Epithelial cell of proximal tubule (primary cell): ENCODE measurements at regions not wholly inside any gene's neighbourhood (a gene's known extent, or its start where the extent isn't known, plus 50 kb on each side); places are given as distances from the start of the nearest gene placed in this dataset.

ENCODE experiments used
- DNase-seq: peaks from one replicate; pipeline ENCODE4 v3.0.0-alpha.2; 2011; ENCODE audit warnings: low read depth
- H3K4me3 ChIP-seq: 2 replicates; pipeline ENCODE4 v1.5.1; 2011; ENCODE audit warnings: low read depth, mild to moderate bottlenecking, low read length
- TF ChIP-seq, protein P1 (sequence below): conservative IDR thresholded peaks from 2 replicates; pipeline ENCODE4 v1.5.1; 2012; ENCODE audit warnings: low read depth, mild to moderate bottlenecking, low read length

DNA sequence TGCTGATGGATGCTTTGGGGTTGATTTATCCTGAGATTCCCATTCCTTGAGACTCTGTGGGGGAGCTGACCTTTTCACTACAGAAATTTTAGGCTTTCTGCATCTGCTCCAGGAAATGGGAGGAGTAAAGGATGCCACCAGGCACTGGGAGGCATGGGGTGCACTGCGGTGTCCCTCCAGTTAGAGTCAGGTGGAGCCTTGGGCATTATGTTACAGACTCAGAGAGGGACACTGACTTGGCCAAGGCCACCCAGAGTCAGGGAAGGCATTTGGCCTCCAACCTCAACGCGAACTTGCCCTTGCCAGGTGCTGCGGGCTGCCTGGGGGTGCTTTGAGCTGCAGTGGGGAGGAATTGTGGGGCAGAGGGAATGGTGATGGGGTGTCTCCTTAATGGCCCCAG, 58.0 kb upstream of the TBX3 start:
- no peak overlapping the region for H3K4me3 ChIP-seq
- no peak for DNase-seq
- TF ChIP-seq, protein P1, sequence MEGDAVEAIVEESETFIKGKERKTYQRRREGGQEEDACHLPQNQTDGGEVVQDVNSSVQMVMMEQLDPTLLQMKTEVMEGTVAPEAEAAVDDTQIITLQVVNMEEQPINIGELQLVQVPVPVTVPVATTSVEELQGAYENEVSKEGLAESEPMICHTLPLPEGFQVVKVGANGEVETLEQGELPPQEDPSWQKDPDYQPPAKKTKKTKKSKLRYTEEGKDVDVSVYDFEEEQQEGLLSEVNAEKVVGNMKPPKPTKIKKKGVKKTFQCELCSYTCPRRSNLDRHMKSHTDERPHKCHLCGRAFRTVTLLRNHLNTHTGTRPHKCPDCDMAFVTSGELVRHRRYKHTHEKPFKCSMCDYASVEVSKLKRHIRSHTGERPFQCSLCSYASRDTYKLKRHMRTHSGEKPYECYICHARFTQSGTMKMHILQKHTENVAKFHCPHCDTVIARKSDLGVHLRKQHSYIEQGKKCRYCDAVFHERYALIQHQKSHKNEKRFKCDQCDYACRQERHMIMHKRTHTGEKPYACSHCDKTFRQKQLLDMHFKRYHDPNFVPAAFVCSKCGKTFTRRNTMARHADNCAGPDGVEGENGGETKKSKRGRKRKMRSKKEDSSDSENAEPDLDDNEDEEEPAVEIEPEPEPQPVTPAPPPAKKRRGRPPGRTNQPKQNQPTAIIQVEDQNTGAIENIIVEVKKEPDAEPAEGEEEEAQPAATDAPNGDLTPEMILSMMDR: no peak

DNA sequence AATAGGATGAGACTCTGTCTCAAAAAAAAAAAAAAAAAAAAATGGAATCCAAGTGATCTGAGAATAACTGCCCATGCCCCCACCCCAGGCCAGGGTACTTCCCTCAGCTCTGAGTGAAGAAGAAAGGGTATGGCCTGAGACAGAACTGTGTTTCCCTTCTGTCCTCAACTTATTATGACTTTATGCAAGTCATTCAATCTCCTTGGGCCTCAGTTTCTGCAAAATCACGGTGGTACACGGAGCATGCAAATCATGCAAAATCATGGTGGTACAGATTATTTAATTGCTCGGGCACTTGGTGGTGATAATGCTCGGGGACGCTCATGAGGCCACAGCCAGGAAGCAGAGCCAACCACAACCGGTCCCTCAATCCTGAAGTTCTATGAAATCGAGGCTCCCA, 56.5 kb upstream of the TBX3 start:
- TF ChIP-seq, protein P1: no peak
- no peak for DNase-seq

DNA sequence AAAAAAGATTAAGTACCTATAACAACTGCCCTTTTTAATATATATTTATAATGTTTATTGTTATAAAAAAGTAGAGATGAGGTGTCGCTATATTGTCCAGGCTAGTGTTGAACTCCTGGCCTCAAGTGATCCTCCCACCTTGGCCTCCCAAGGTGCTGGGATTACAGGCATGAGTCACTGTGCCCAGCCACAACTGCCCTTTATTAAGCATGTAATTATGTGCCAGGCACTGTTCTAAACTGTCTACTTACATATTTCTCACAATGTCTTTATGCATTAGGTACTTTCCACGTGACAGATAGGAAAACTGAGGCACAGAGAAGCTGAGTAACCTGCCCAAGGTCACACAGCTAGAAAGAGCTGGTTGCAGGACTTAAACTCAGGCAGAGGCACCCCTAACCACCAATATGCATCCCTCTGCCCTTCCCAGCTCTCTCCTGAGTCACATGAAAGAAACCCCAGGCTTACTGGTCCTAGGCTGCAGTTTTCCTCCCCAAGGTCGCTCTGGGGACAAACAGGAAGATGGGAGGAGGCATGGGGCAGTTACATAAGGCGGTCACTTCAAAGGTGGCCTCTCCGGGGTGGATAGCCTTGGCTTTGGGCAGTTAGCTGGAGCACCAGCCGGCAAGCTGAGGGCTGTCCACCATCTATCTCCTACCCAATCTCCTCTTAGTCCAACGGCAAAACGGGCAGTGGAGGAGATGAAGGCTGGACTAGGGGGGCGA, 54.6 kb upstream of the TBX3 start:
- H3K4me3 ChIP-seq: no peak overlapping the region
- no peak for DNase-seq
- TF ChIP-seq, protein P1: no peak

More for the DNA sequence above, 56.5 kb upstream of the TBX3 start:
- no peak overlapping the region for H3K4me3 ChIP-seq

DNA sequence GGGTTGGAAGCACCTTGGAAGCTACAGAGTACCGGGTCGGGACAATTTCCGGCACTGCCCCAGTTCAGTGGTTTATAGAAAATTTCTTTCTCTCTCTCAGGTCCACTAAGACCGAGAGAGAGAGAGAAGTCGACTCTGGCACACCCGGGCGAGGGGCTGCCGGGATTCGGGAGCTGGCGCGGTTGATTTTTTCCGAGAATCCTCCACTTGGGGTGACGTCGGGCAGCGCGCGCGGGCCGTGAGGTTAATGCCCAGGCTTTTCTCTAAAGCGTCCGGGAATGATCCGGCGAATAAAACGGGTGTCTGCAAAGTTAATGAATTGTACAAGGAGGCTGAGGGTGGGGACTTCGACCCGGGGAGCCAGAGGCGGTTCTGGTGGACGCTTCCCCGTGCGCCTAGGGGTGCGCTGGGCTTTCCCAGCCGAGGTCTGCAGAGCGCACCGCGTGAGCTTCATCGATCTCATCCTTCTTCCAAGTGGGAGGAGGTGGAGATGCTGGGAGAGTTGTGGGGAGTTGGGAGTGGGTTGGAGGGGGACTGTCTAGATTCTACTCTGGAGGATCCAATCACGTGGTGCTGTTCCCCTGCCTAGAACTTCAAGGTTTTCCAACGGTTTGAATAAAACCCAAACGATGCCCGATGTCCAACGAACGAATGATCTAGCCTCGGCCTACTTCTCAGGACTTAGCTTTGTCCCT, 51.9 kb upstream of the TBX3 start:
- H3K4me3 ChIP-seq: no peak overlapping the region
- no peak for DNase-seq
- TF ChIP-seq, protein P1: no peak

DNA sequence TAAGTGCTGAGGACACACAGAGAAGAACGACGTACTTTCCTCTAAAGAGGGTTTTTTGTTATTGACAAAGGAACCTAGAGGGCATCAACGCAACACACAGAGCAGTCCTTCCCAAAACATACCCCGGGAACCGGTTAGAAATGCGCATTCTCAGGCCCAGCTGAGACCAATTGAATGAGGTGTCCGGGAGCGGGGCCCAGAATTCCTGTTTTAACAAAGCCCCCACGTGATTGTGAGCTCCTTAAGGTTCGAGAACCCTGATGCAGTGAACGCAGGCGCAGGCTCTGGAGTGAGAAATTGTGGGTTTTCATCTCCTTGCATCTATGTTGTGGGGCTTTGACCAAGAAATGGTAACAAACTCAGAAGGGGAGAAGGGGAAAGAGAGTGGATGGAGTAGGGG, 51.0 kb upstream of the TBX3 start:
- no peak for DNase-seq
- no peak overlapping the region for H3K4me3 ChIP-seq
- TF ChIP-seq, protein P1: no peak

DNA sequence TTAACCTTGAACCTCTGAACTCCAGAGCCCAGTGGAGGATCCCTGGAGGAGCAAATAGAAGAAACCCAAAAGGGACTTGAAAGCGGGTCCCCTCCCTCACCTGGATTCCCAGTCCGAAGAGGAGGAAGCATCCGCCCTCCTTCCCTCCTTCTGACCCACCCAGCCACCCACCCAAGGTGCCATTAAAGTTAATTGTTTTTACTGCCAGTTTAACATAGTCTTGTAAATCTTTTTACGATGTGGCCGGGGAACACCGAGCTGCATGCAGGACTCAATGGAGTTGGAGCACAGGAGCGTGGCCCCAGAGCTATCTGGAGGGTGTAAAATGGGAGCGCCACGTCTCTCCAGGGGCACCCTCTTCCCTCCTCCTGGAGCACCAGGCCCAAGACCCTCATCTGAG, 49.9 kb upstream of the TBX3 start:
- TF ChIP-seq, protein P1: no peak
- no peak overlapping the region for H3K4me3 ChIP-seq
- no peak for DNase-seq
